K562 (cell line): ENCODE measurements at regions not wholly inside any gene's neighbourhood (a gene's known extent, or its start where the extent isn't known, plus 50 kb on each side); places are given as distances from the start of the nearest gene placed in this dataset.

Experiments used
- KLF10 ChIP-seq: fragments of 250-450 bp; sonication (Bioruptor Pico); IDR thresholded peaks from 2 replicates; pipeline ENCODE4 v1.6.1; 2021; ENCODE audit warnings: matching md5 sums
- NCOR1 ChIP-seq: fragments of 450-650 bp; IDR thresholded peaks from 2 replicates; pipeline ENCODE4 v1.6.1; 2016; ENCODE audit warnings: mild to moderate bottlenecking, moderate library complexity
- RAD51 ChIP-seq: fragments of 450-650 bp; IDR thresholded peaks from 2 replicates; pipeline ENCODE4 v1.7.1; 2016; ENCODE audit warnings: low read depth, mild to moderate bottlenecking, borderline replicate concordance
- TBL1XR1 ChIP-seq, 2 experiments: IDR thresholded peaks; 2 replicates each; pipeline ENCODE4 v1.6.1; 2012; ENCODE audit warnings: improper control_type of control experiment in 2 of 2, low read length in 2 of 2, mild to moderate bottlenecking in 1 of 2
- ZKSCAN3 ChIP-seq: fragments of 250-450 bp; sonication (Bioruptor Pico); IDR thresholded peaks from 2 replicates; pipeline ENCODE4 v1.4.0; 2020
- TF ChIP-seq, protein P1 (sequence below): sonication (generic); formaldehyde crosslinking; IDR thresholded peaks from 2 replicates; pipeline ENCODE4 v1.8.1; 2023; ENCODE audit warnings: mild to moderate bottlenecking, missing genetic modification reagents
- TF ChIP-seq, protein P2 (sequence below): sonication (generic); formaldehyde crosslinking; IDR thresholded peaks from 2 replicates; pipeline ENCODE4 v1.8.1; 2022; ENCODE audit warnings: missing genetic modification reagents
- TF ChIP-seq, protein P3 (sequence below): fragments of 450-650 bp; IDR thresholded peaks from 2 replicates; pipeline ENCODE4 v1.6.1; 2014; ENCODE audit warnings: low read depth, mild to moderate bottlenecking, moderate library complexity, borderline replicate concordance

DNA sequence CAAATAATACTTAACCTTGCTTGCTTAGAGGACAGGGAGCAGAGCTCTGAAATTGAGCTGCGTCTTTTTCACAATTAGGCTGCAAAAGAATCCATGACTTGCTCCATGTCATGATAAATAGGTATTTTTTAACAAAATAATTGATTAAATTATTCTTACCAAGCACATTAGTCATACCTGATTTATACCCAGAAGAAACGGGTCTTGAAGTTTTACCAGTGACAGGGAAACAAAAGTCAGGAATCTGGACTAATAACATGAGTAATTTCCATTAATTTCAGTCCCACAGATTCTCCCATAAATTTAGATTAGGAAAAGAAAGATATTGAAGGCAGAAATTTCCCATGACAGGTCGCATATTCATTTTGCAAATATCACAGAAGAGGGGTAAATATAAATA, 85.0 kb upstream of the BMP5 start (continued):
- TF ChIP-seq, protein P1, sequence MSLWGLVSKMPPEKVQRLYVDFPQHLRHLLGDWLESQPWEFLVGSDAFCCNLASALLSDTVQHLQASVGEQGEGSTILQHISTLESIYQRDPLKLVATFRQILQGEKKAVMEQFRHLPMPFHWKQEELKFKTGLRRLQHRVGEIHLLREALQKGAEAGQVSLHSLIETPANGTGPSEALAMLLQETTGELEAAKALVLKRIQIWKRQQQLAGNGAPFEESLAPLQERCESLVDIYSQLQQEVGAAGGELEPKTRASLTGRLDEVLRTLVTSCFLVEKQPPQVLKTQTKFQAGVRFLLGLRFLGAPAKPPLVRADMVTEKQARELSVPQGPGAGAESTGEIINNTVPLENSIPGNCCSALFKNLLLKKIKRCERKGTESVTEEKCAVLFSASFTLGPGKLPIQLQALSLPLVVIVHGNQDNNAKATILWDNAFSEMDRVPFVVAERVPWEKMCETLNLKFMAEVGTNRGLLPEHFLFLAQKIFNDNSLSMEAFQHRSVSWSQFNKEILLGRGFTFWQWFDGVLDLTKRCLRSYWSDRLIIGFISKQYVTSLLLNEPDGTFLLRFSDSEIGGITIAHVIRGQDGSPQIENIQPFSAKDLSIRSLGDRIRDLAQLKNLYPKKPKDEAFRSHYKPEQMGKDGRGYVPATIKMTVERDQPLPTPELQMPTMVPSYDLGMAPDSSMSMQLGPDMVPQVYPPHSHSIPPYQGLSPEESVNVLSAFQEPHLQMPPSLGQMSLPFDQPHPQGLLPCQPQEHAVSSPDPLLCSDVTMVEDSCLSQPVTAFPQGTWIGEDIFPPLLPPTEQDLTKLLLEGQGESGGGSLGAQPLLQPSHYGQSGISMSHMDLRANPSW (CRISPR knock-in tag), result no peak
- TF ChIP-seq, protein P2, sequence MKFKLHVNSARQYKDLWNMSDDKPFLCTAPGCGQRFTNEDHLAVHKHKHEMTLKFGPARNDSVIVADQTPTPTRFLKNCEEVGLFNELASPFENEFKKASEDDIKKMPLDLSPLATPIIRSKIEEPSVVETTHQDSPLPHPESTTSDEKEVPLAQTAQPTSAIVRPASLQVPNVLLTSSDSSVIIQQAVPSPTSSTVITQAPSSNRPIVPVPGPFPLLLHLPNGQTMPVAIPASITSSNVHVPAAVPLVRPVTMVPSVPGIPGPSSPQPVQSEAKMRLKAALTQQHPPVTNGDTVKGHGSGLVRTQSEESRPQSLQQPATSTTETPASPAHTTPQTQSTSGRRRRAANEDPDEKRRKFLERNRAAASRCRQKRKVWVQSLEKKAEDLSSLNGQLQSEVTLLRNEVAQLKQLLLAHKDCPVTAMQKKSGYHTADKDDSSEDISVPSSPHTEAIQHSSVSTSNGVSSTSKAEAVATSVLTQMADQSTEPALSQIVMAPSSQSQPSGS (CRISPR knock-in tag), result no peak
- no peak for TF ChIP-seq ZKSCAN3 (CRISPR knock-in tag)
- TF ChIP-seq, protein P3, sequence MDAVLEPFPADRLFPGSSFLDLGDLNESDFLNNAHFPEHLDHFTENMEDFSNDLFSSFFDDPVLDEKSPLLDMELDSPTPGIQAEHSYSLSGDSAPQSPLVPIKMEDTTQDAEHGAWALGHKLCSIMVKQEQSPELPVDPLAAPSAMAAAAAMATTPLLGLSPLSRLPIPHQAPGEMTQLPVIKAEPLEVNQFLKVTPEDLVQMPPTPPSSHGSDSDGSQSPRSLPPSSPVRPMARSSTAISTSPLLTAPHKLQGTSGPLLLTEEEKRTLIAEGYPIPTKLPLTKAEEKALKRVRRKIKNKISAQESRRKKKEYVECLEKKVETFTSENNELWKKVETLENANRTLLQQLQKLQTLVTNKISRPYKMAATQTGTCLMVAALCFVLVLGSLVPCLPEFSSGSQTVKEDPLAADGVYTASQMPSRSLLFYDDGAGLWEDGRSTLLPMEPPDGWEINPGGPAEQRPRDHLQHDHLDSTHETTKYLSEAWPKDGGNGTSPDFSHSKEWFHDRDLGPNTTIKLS, result no peak
- TF ChIP-seq NCOR1, result no peak
- no peak for TF ChIP-seq TBL1XR1 (IDR thresholded peaks at IDR 0.05; ENCODE audit: low read length in 2 of 2)
- no peak for TF ChIP-seq RAD51
- TF ChIP-seq KLF10 (CRISPR knock-in tag), result no peak
